ENCODE measurements at regions not wholly inside any gene's neighbourhood (a gene's known extent, or its start where the extent isn't known, plus 50 kb on each side); places are given as distances from the start of the nearest gene placed in this dataset.
A peak's percentile ranks its signal among the peaks of the same experiment; 100 is the strongest.

- peaks cover 0 to 16% (median 9%) of the 10 kb centered on the region in 5 donors for H3K27me3 Mint-ChIP-seq
- DNase-seq = peak in 1 of 9 donors; percentile 65
- peaks cover 0 to 5% (median 1%) of the 10 kb centered on the region in 5 donors for H3K36me3 Mint-ChIP-seq
- Histone ChIP-seq H3K27me3 (ENCODE audit: control insufficient read depth in 2 of 2, insufficient read depth in 2 of 2, low read length in 2 of 2) (no peaks in the 10 kb centered on the region), H3K4me1 (ENCODE audit: control insufficient read depth in 2 of 2, insufficient read depth in 2 of 2, low read length in 2 of 2) (no peaks in the 10 kb centered on the region), H3K36me3 (ENCODE audit: control insufficient read depth in 2 of 3, insufficient read depth in 3 of 3, low read length in 3 of 3) (no peaks in the 10 kb centered on the region), H3K9me3 (ENCODE audit: control insufficient read depth in 2 of 3, low read length in 3 of 3) (peaks cover 0 to 4% (median 0%) of the 10 kb centered on the region in 3 experiments), H3K4me3 (ENCODE audit: low read length) (no peak overlapping the region), H3K27ac (ENCODE audit: low read depth, low read length) (no peak overlapping the region)
- no peak for ATAC-seq
- H3K4me3 Mint-ChIP-seq = peak overlapping the region in 1 of 10 donors; percentile 36
- H3K27ac Mint-ChIP-seq = no peak overlapping the region
- peaks cover 0 to 10% (median 3%) of the 10 kb centered on the region in 11 donors for H3K9me3 Mint-ChIP-seq
- intact Hi-C loops (cut with micrococcal nuclease) = no loop called here
- CTCF ChIA-PET = no interaction called here
- H3K4me1 Mint-ChIP-seq = peaks cover 0 to 13% (median 7%) of the 10 kb centered on the region in 7 donors
- POLR2A ChIA-PET = no interaction called here
These were observed 115.1 kb upstream of the ARID1B start for GRCh38 chr6:156662025-156662445.

GRCh38 chr6:156660389-156660788, 116.8 kb upstream of the ARID1B start:
- POLR2A ChIA-PET = no interaction called here

DNA sequence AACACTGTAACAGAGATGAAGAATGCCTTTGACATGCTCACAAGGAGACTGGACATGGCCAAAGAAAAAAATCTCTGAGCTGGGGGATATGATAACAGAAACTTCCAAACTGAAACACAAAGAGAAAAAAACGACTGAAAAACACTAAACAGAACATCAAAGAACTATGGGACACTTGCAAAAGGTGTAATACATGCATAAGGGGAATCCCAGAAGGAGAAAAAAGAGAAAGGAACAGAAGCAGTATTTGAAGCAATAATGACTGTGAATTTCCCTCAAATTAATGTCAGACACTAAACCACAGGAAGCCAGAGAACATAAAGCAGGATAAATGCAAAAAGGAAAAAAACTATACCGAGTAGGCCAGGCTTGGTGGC, 117.4 kb upstream of the ARID1B start:
- ATAC-seq (no peak), DNase-seq (no peak)
- intact Hi-C loops (cut with micrococcal nuclease) = no loop called here
- H3K27me3 ChIP-seq (ENCODE audit: control insufficient read depth in 2 of 2, insufficient read depth in 2 of 2, low read length in 2 of 2) = no peaks in the 10 kb centered on the region
- peaks cover 0 to 9% (median 3%) of the 10 kb centered on the region in 5 donors for H3K27me3 Mint-ChIP-seq
- H3K9me3 Mint-ChIP-seq = peaks cover 0 to 10% (median 3%) of the 10 kb centered on the region in 11 donors
- no peaks in the 10 kb centered on the region for H3K4me1 ChIP-seq (ENCODE audit: control insufficient read depth in 2 of 2, insufficient read depth in 2 of 2, low read length in 2 of 2)
- H3K27ac Mint-ChIP-seq = no peak overlapping the region
- H3K36me3 ChIP-seq (ENCODE audit: control insufficient read depth in 2 of 3, insufficient read depth in 3 of 3, low read length in 3 of 3) = no peaks in the 10 kb centered on the region
- no peak overlapping the region for H3K4me3 Mint-ChIP-seq
- peaks cover 0 to 5% (median 0%) of the 10 kb centered on the region in 5 donors for H3K36me3 Mint-ChIP-seq
- H3K4me1 Mint-ChIP-seq = peaks cover 0 to 13% (median 7%) of the 10 kb centered on the region in 7 donors
- POLR2A ChIA-PET = no interaction called here
- H3K9me3 ChIP-seq (ENCODE audit: control insufficient read depth in 2 of 3, low read length in 3 of 3) = peaks cover 0 to 4% (median 0%) of the 10 kb centered on the region in 3 experiments
- H3K27ac ChIP-seq (ENCODE audit: low read depth, low read length) = no peak overlapping the region
- H3K4me3 ChIP-seq (ENCODE audit: low read length) = no peak overlapping the region
- CTCF ChIA-PET = no interaction called here

More at GRCh38 chr6:156660389-156660788, 116.8 kb upstream of the ARID1B start:
- Mint-ChIP-seq H3K4me1 (peaks cover 0 to 13% (median 7%) of the 10 kb centered on the region in 7 donors), H3K27me3 (peaks cover 0 to 9% (median 5%) of the 10 kb centered on the region in 5 donors), H3K9me3 (peaks cover 0 to 10% (median 3%) of the 10 kb centered on the region in 11 donors), H3K36me3 (peaks cover 0 to 5% (median 0%) of the 10 kb centered on the region in 5 donors), H3K27ac (peak overlapping the region in 1 of 9 donors; percentile 6), H3K4me3 (no peak overlapping the region)
- Histone ChIP-seq H3K27me3 (ENCODE audit: control insufficient read depth in 2 of 2, insufficient read depth in 2 of 2, low read length in 2 of 2) (no peaks in the 10 kb centered on the region), H3K4me3 (ENCODE audit: low read length) (no peak overlapping the region), H3K9me3 (ENCODE audit: control insufficient read depth in 2 of 3, low read length in 3 of 3) (peaks cover 0 to 4% (median 0%) of the 10 kb centered on the region in 3 experiments), H3K27ac (ENCODE audit: low read depth, low read length) (no peak overlapping the region), H3K4me1 (ENCODE audit: control insufficient read depth in 2 of 2, insufficient read depth in 2 of 2, low read length in 2 of 2) (no peaks in the 10 kb centered on the region), H3K36me3 (ENCODE audit: control insufficient read depth in 2 of 3, insufficient read depth in 3 of 3, low read length in 3 of 3) (no peaks in the 10 kb centered on the region)
- intact Hi-C loops (cut with micrococcal nuclease) = no loop called here
- DNase-seq = no peak
- ATAC-seq = no peak
- CTCF ChIA-PET = no interaction called here

GRCh38 chr6:156658966-156659821, 118.0 kb upstream of the ARID1B start:
- ChIA-PET POLR2A (no interaction called here), CTCF (no interaction called here)
- Histone ChIP-seq H3K4me1 (ENCODE audit: control insufficient read depth in 2 of 2, insufficient read depth in 2 of 2, low read length in 2 of 2) (no peaks in the 10 kb centered on the region), H3K4me3 (ENCODE audit: low read length) (no peak overlapping the region), H3K27me3 (ENCODE audit: control insufficient read depth in 2 of 2, insufficient read depth in 2 of 2, low read length in 2 of 2) (no peaks in the 10 kb centered on the region), H3K9me3 (ENCODE audit: control insufficient read depth in 2 of 3, low read length in 3 of 3) (peaks cover 0 to 4% (median 0%) of the 10 kb centered on the region in 3 experiments), H3K27ac (ENCODE audit: low read depth, low read length) (no peak overlapping the region), H3K36me3 (ENCODE audit: control insufficient read depth in 2 of 3, insufficient read depth in 3 of 3, low read length in 3 of 3) (no peaks in the 10 kb centered on the region)
- DNase-seq (no peak), ATAC-seq (no peak)
- Mint-ChIP-seq H3K27me3 (peaks cover 0 to 9% (median 0%) of the 10 kb centered on the region in 5 donors), H3K4me3 (no peak overlapping the region), H3K27ac (peak overlapping the region in 1 of 9 donors; percentile 6), H3K36me3 (peaks cover 0 to 5% (median 0%) of the 10 kb centered on the region in 5 donors), H3K4me1 (peaks cover 0 to 13% (median 7%) of the 10 kb centered on the region in 7 donors), H3K9me3 (peaks cover 0 to 10% (median 2%) of the 10 kb centered on the region in 11 donors)
- intact Hi-C loops (cut with micrococcal nuclease) = no loop called here

DNA sequence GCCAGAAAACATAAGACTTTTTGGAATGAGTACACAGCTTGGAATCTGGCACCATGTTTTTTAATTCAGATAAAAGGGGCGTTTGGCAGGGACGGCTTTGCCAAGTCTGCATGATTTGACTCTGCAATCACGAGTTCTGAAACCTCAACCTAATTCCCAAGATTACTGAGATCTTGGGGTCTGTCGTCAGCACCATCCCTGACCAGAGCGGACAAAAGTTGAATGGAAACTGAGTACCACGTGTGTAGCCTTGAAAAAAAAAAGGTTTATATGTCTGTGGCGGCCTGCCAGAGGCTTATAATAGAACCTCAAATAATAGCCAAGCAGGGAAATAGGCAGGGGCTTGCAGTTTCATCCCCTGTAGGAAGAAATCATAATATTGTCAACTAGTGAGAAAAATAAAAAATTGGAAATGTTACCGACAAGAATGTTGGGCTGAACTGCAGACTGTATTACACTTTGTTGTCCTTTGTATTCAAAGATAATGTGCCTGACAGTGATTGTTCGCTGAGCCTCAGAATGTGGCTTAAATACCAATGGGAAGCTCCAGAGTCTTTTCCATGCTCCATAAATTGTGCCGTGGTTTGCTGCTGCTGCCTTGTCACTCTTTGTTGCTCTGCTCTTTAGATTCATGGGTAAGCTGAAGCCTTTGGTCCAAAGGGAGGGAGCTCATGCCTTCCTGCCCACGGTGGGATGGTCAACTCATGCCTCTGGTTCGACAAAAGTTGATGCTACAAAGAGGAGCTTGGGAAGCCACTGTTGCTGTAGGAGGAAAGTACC, 118.8 kb upstream of the ARID1B start:
- peaks cover 0 to 4% (median 0%) of the 10 kb centered on the region in 3 experiments for H3K9me3 ChIP-seq (ENCODE audit: control insufficient read depth in 2 of 3, low read length in 3 of 3)
- ATAC-seq (no peak), DNase-seq (no peak)
- Mint-ChIP-seq H3K4me3 (no peak overlapping the region), H3K27ac (no peak overlapping the region), H3K4me1 (peaks cover 0 to 13% (median 7%) of the 10 kb centered on the region in 7 donors), H3K27me3 (peaks cover 0 to 11% (median 5%) of the 10 kb centered on the region in 5 donors), H3K9me3 (peaks cover 0 to 10% (median 2%) of the 10 kb centered on the region in 11 donors), H3K36me3 (peaks cover 0 to 5% (median 0%) of the 10 kb centered on the region in 5 donors)
- CTCF ChIA-PET = no interaction called here
- no peak overlapping the region for H3K4me3 ChIP-seq (ENCODE audit: low read length)
- H3K36me3 ChIP-seq (ENCODE audit: control insufficient read depth in 2 of 3, insufficient read depth in 3 of 3, low read length in 3 of 3) = no peaks in the 10 kb centered on the region
- no peaks in the 10 kb centered on the region for H3K4me1 ChIP-seq (ENCODE audit: control insufficient read depth in 2 of 2, insufficient read depth in 2 of 2, low read length in 2 of 2)
- no peak overlapping the region for H3K27ac ChIP-seq (ENCODE audit: low read depth, low read length)
- no peaks in the 10 kb centered on the region for H3K27me3 ChIP-seq (ENCODE audit: control insufficient read depth in 2 of 2, insufficient read depth in 2 of 2, low read length in 2 of 2)
- POLR2A ChIA-PET = no interaction called here
- intact Hi-C loops (cut with micrococcal nuclease) = no loop called here

- ATAC-seq = no peak
- no peaks in the 10 kb centered on the region for H3K4me1 ChIP-seq (ENCODE audit: control insufficient read depth in 2 of 2, insufficient read depth in 2 of 2, low read length in 2 of 2)
- Mint-ChIP-seq H3K4me1 (peaks cover 0 to 13% (median 7%) of the 10 kb centered on the region in 7 donors), H3K4me3 (no peak overlapping the region), H3K9me3 (peaks cover 0 to 10% (median 2%) of the 10 kb centered on the region in 11 donors), H3K36me3 (peaks cover 0 to 7% (median 0%) of the 10 kb centered on the region in 5 donors), H3K27ac (no peak overlapping the region), H3K27me3 (peaks cover 0 to 19% (median 6%) of the 10 kb centered on the region in 5 donors)
- no peaks in the 10 kb centered on the region for H3K36me3 ChIP-seq (ENCODE audit: control insufficient read depth in 2 of 3, insufficient read depth in 3 of 3, low read length in 3 of 3)
- peaks cover 0 to 4% (median 0%) of the 10 kb centered on the region in 3 experiments for H3K9me3 ChIP-seq (ENCODE audit: control insufficient read depth in 2 of 3, low read length in 3 of 3)
- no peak overlapping the region for H3K27ac ChIP-seq (ENCODE audit: low read depth, low read length)
- no peaks in the 10 kb centered on the region for H3K27me3 ChIP-seq (ENCODE audit: control insufficient read depth in 2 of 2, insufficient read depth in 2 of 2, low read length in 2 of 2)
- no peak for DNase-seq
- ChIA-PET CTCF (interaction anchor here (0.6 kb wide), 2 partner anchors 50 to 1260 kb away, joined by 3 to 5 read pairs; no protein-coding TSS in a partner anchor), POLR2A (no interaction called here)
- H3K4me3 ChIP-seq (ENCODE audit: low read length) = no peak overlapping the region
- intact Hi-C loops (cut with micrococcal nuclease) = no loop called here
These were observed 119.9 kb upstream of the ARID1B start for GRCh38 chr6:156657296-156657695.

Measured in naive thymus-derived CD4-positive, alpha-beta T cell (primary cell).